CD4-positive, CD25-positive, alpha-beta regulatory T cell (primary cell): ENCODE measurements at regions not wholly inside any gene's neighbourhood (a gene's known extent, or its start where the extent isn't known, plus 50 kb on each side); places are given as distances from the start of the nearest gene placed in this dataset.

Experiments
- ATAC-seq, 2 donors: fragments of 150-1000 bp; cut with Tn5 transposase; one replicate each; pipeline ENCODE4 v1.10.0; 2021; ENCODE audit warnings: low read depth in 2 of 2, moderate number of reproducible peaks in 2 of 2, moderate library complexity in 1 of 2
- DNase-seq, 3 donors: peaks; one replicate each; pipeline versions ENCODE4 v3.0.0 to v3.0.0-alpha.2; 2012 to 2022; ENCODE audit warnings: mixed read lengths in 1 of 3
- H3K27ac ChIP-seq: one replicate; pipeline ENCODE4 v1.7.0; 2013; ENCODE audit warnings: mild to moderate bottlenecking, low read length; ENCODE audit not compliant: insufficient read depth, poor library complexity, severe bottlenecking
- H3K27me3 ChIP-seq: one replicate; pipeline ENCODE4 v1.7.0; 2013; ENCODE audit warnings: low read length; ENCODE audit not compliant: control insufficient read depth, insufficient read depth
- H3K36me3 ChIP-seq: one replicate; pipeline ENCODE4 v1.7.0; 2013; ENCODE audit warnings: mild to moderate bottlenecking, low read length, moderate library complexity; ENCODE audit not compliant: control insufficient read depth, insufficient read depth
- H3K4me1 ChIP-seq: 2 replicates; pipeline ENCODE4 v1.7.0; 2013; ENCODE audit warnings: mild to moderate bottlenecking, low read length; ENCODE audit not compliant: insufficient read depth, control insufficient read depth, poor library complexity, severe bottlenecking
- H3K4me3 ChIP-seq: one replicate; pipeline ENCODE4 v1.7.0; 2013; ENCODE audit warnings: low read depth, mild to moderate bottlenecking, low read length, moderate library complexity
- H3K9me3 ChIP-seq, 2 experiments: 1 replicate in 1 of 2; 2 replicates in 1 of 2; pipeline ENCODE4 v1.7.0; 2013; ENCODE audit warnings: low read length in 2 of 2, mild to moderate bottlenecking in 1 of 2, moderate library complexity in 1 of 2; ENCODE audit not compliant: control insufficient read depth in 2 of 2
- H3K27ac Mint-ChIP-seq, 3 donors: one replicate each; pipeline ENCODE4 v1.8.0; 2020 to 2022; ENCODE audit warnings: mild to moderate bottlenecking in 3 of 3, mixed read lengths in 3 of 3, moderate library complexity in 2 of 3
- H3K27me3 Mint-ChIP-seq: one replicate; pipeline ENCODE4 v1.8.0; 2022; ENCODE audit warnings: mild to moderate bottlenecking, mixed read lengths
- H3K36me3 Mint-ChIP-seq: one replicate; pipeline ENCODE4 v1.8.0; 2020; ENCODE audit warnings: mixed read lengths
- H3K4me1 Mint-ChIP-seq, 4 donors: one replicate each; pipeline ENCODE4 v1.8.0; 2020 to 2022; ENCODE audit warnings: mixed read lengths in 4 of 4, mild to moderate bottlenecking in 1 of 4
- H3K4me3 Mint-ChIP-seq, 4 donors: one replicate each; pipeline ENCODE4 v1.8.0; 2020 to 2022; ENCODE audit warnings: mild to moderate bottlenecking in 4 of 4, mixed read lengths in 4 of 4, moderate library complexity in 3 of 4
- H3K9me3 Mint-ChIP-seq, 7 donors: one replicate each; pipeline ENCODE4 v1.8.0; 2020 to 2022; ENCODE audit warnings: mixed read lengths in 7 of 7, mild to moderate bottlenecking in 3 of 7, moderate library complexity in 2 of 7

GRCh38 chr5:2453781-2454180 is 297.7 kb downstream of the IRX2 start:
- no peak for DNase-seq
- Mint-ChIP-seq H3K4me1 (no peaks in the 10 kb centered on the region), H3K36me3 (no peaks in the 10 kb centered on the region), H3K9me3 (no peaks in the 10 kb centered on the region), H3K27me3 (no peaks in the 10 kb centered on the region), H3K27ac (no peak overlapping the region), H3K4me3 (no peak overlapping the region)
- Histone ChIP-seq H3K27me3 (no peaks in the 10 kb centered on the region), H3K27ac (no peak overlapping the region), H3K4me1 (no peaks in the 10 kb centered on the region), H3K9me3 (no peaks in the 10 kb centered on the region), H3K4me3 (no peak overlapping the region), H3K36me3 (no peaks in the 10 kb centered on the region)
- no peak for ATAC-seq

- Mint-ChIP-seq H3K9me3 (peaks cover 0 to 8% (median 2%) of the 10 kb centered on the region in 7 donors), H3K36me3 (no peaks in the 10 kb centered on the region), H3K27me3 (no peaks in the 10 kb centered on the region), H3K4me3 (no peak overlapping the region), H3K4me1 (no peaks in the 10 kb centered on the region), H3K27ac (no peak overlapping the region)
- Histone ChIP-seq H3K4me1 (no peaks in the 10 kb centered on the region), H3K27ac (no peak overlapping the region), H3K27me3 (no peaks in the 10 kb centered on the region), H3K36me3 (no peaks in the 10 kb centered on the region), H3K9me3 (no peaks in the 10 kb centered on the region), H3K4me3 (no peak overlapping the region)
- no peak for ATAC-seq
- no peak for DNase-seq
Measured at GRCh38 chr5:2451100-2451499, 300.4 kb downstream of the IRX2 start.

- no peaks in the 10 kb centered on the region for H3K4me1 Mint-ChIP-seq
- H3K4me3 Mint-ChIP-seq = no peak overlapping the region
- DNase-seq = no peak
- H3K27ac ChIP-seq = no peak overlapping the region
- no peaks in the 10 kb centered on the region for H3K27me3 Mint-ChIP-seq
- no peaks in the 10 kb centered on the region for H3K9me3 ChIP-seq
- H3K9me3 Mint-ChIP-seq = peaks cover 0 to 6% (median 2%) of the 10 kb centered on the region in 7 donors
- H3K27ac Mint-ChIP-seq = no peak overlapping the region
- H3K4me3 ChIP-seq = no peak overlapping the region
- no peaks in the 10 kb centered on the region for H3K27me3 ChIP-seq
- no peaks in the 10 kb centered on the region for H3K4me1 ChIP-seq
- no peaks in the 10 kb centered on the region for H3K36me3 ChIP-seq
- no peaks in the 10 kb centered on the region for H3K36me3 Mint-ChIP-seq
- no peak for ATAC-seq
Measured at GRCh38 chr5:2442496-2443354, 308.8 kb downstream of the IRX2 start.

GRCh38 chr5:2441495-2442180 is 309.8 kb downstream of the IRX2 start:
- Mint-ChIP-seq H3K4me1 (no peaks in the 10 kb centered on the region), H3K36me3 (no peaks in the 10 kb centered on the region), H3K27me3 (no peaks in the 10 kb centered on the region), H3K9me3 (peaks cover 0 to 2% (median 0%) of the 10 kb centered on the region in 7 donors), H3K4me3 (no peak overlapping the region), H3K27ac (no peak overlapping the region)
- Histone ChIP-seq H3K27me3 (no peaks in the 10 kb centered on the region), H3K36me3 (no peaks in the 10 kb centered on the region), H3K9me3 (no peaks in the 10 kb centered on the region), H3K27ac (no peak overlapping the region), H3K4me3 (no peak overlapping the region), H3K4me1 (no peaks in the 10 kb centered on the region)
- no peak for DNase-seq
- no peak for ATAC-seq

- no peak for ATAC-seq
- Mint-ChIP-seq H3K4me3 (no peak overlapping the region), H3K36me3 (no peaks in the 10 kb centered on the region), H3K27me3 (no peaks in the 10 kb centered on the region), H3K9me3 (peaks cover 0 to 6% (median 1%) of the 10 kb centered on the region in 7 donors), H3K4me1 (no peaks in the 10 kb centered on the region), H3K27ac (no peak overlapping the region)
- H3K4me1 ChIP-seq = no peaks in the 10 kb centered on the region
- no peaks in the 10 kb centered on the region for H3K36me3 ChIP-seq
- no peaks in the 10 kb centered on the region for H3K9me3 ChIP-seq
- no peak overlapping the region for H3K27ac ChIP-seq
- H3K27me3 ChIP-seq = no peaks in the 10 kb centered on the region
- no peak for DNase-seq
- H3K4me3 ChIP-seq = no peak overlapping the region
Measured at GRCh38 chr5:2439608-2440007, 311.9 kb downstream of the IRX2 start.

GRCh38 chr5:2433086-2433485 is 318.4 kb downstream of the IRX2 start:
- no peak overlapping the region for H3K4me3 Mint-ChIP-seq

GRCh38 chr5:2432076-2432920 is 319.2 kb downstream of the IRX2 start:
- Mint-ChIP-seq H3K27ac (no peak overlapping the region), H3K9me3 (peaks cover 0 to 21% (median 7%) of the 10 kb centered on the region in 7 donors), H3K27me3 (no peaks in the 10 kb centered on the region), H3K4me3 (no peak overlapping the region), H3K4me1 (no peaks in the 10 kb centered on the region), H3K36me3 (no peaks in the 10 kb centered on the region)
- Histone ChIP-seq H3K36me3 (no peaks in the 10 kb centered on the region), H3K4me3 (no peak overlapping the region), H3K27ac (no peak overlapping the region), H3K9me3 (peaks cover 0 to 5% of the 10 kb centered on the region in 2 experiments), H3K4me1 (no peaks in the 10 kb centered on the region), H3K27me3 (no peaks in the 10 kb centered on the region)
- ATAC-seq (no peak), DNase-seq (no peak)

More at GRCh38 chr5:2433086-2433485, 318.4 kb downstream of the IRX2 start:
- no peaks in the 10 kb centered on the region for H3K36me3 ChIP-seq
- no peaks in the 10 kb centered on the region for H3K27me3 ChIP-seq
- H3K4me3 ChIP-seq = no peak overlapping the region
- no peak for ATAC-seq
- H3K36me3 Mint-ChIP-seq = no peaks in the 10 kb centered on the region
- no peak overlapping the region for H3K27ac Mint-ChIP-seq
- no peak overlapping the region for H3K27ac ChIP-seq
- no peaks in the 10 kb centered on the region for H3K27me3 Mint-ChIP-seq
- H3K9me3 ChIP-seq = peaks cover 0 to 5% of the 10 kb centered on the region in 2 experiments
- no peaks in the 10 kb centered on the region for H3K4me1 Mint-ChIP-seq
- H3K4me1 ChIP-seq = no peaks in the 10 kb centered on the region
- no peak for DNase-seq
- peaks cover 0 to 21% (median 7%) of the 10 kb centered on the region in 7 donors for H3K9me3 Mint-ChIP-seq
